ENCODE measurements at regions not wholly inside any gene's neighbourhood (a gene's known extent, or its start where the extent isn't known, plus 50 kb on each side); places are given as distances from the start of the nearest gene placed in this dataset.

- DNase-seq (ENCODE audit: low read depth), result no peak
Observed at GRCh38 chr10:43818687-43819086, 170.0 kb upstream of the ZNF32 start.

GRCh38 chr10:43817368-43817767 lies 168.7 kb upstream of the ZNF32 start:
- DNase-seq (ENCODE audit: low read depth), result no peak

GRCh38 chr10:43816351-43817321 lies 168.0 kb upstream of the ZNF32 start:
- DNase-seq (ENCODE audit: low read depth), result peak; percentile 52

GRCh38 chr10:43815181-43815885 lies 166.7 kb upstream of the ZNF32 start:
- no peak for DNase-seq (ENCODE audit: low read depth)

- no peak for DNase-seq (ENCODE audit: low read depth)
Observed at GRCh38 chr10:43814663-43815062, 166.0 kb upstream of the ZNF32 start.

GRCh38 chr10:43811871-43812270 lies 163.2 kb upstream of the ZNF32 start:
- no peak for DNase-seq (ENCODE audit: low read depth)

- no peak for DNase-seq (ENCODE audit: low read depth)
Observed at GRCh38 chr10:43809211-43809930, 160.7 kb upstream of the ZNF32 start.

GRCh38 chr10:43808136-43808535 lies 159.5 kb upstream of the ZNF32 start:
- no peak for DNase-seq (ENCODE audit: low read depth)

- no peak for DNase-seq (ENCODE audit: low read depth)
Observed at GRCh38 chr10:43806831-43807640, 158.4 kb upstream of the ZNF32 start.

GRCh38 chr10:43803791-43804190 lies 155.1 kb upstream of the ZNF32 start:
- DNase-seq (ENCODE audit: low read depth), result no peak

- DNase-seq (ENCODE audit: low read depth), result no peak
Observed at GRCh38 chr10:43802988-43803696, 154.5 kb upstream of the ZNF32 start.

- DNase-seq (ENCODE audit: low read depth), result no peak
Observed at GRCh38 chr10:43801626-43802025, 152.9 kb upstream of the ZNF32 start.

GRCh38 chr10:43801140-43801539 lies 152.5 kb upstream of the ZNF32 start:
- no peak for DNase-seq (ENCODE audit: low read depth)

GRCh38 chr10:43796781-43797180 lies 148.1 kb upstream of the ZNF32 start:
- DNase-seq (ENCODE audit: low read depth), result no peak

- DNase-seq (ENCODE audit: low read depth), result no peak
Observed at GRCh38 chr10:43795639-43796038, 147.0 kb upstream of the ZNF32 start.

GRCh38 chr10:43795093-43795492 lies 146.4 kb upstream of the ZNF32 start:
- DNase-seq (ENCODE audit: low read depth), result no peak

GRCh38 chr10:43794181-43794815 lies 145.6 kb upstream of the ZNF32 start:
- DNase-seq (ENCODE audit: low read depth), result no peak

GRCh38 chr10:43793704-43794103 lies 145.0 kb upstream of the ZNF32 start:
- DNase-seq (ENCODE audit: low read depth), result no peak

- no peak for DNase-seq (ENCODE audit: low read depth)
Observed at GRCh38 chr10:43790147-43790546, 141.5 kb upstream of the ZNF32 start.

GRCh38 chr10:43785252-43785651 lies 136.6 kb upstream of the ZNF32 start:
- DNase-seq (ENCODE audit: low read depth), result no peak

- DNase-seq (ENCODE audit: low read depth), result no peak
Observed at GRCh38 chr10:43782814-43783213, 134.1 kb upstream of the ZNF32 start.

Data from stimulated activated CD8-positive, alpha-beta memory T cell treated with anti-CD3 and anti-CD28 coated beads, Interleukin-7, amount 100 ng/mL, for 24 hours (primary cell).